ENCODE measurements at regions not wholly inside any gene's neighbourhood (a gene's known extent, or its start where the extent isn't known, plus 50 kb on each side); places are given as distances from the start of the nearest gene placed in this dataset.
"Not testable (repeated sequence)": the region's sequence is repeated elsewhere in the genome, so short reads cannot be mapped to it uniquely, and the experiment has no call there.

DNA sequence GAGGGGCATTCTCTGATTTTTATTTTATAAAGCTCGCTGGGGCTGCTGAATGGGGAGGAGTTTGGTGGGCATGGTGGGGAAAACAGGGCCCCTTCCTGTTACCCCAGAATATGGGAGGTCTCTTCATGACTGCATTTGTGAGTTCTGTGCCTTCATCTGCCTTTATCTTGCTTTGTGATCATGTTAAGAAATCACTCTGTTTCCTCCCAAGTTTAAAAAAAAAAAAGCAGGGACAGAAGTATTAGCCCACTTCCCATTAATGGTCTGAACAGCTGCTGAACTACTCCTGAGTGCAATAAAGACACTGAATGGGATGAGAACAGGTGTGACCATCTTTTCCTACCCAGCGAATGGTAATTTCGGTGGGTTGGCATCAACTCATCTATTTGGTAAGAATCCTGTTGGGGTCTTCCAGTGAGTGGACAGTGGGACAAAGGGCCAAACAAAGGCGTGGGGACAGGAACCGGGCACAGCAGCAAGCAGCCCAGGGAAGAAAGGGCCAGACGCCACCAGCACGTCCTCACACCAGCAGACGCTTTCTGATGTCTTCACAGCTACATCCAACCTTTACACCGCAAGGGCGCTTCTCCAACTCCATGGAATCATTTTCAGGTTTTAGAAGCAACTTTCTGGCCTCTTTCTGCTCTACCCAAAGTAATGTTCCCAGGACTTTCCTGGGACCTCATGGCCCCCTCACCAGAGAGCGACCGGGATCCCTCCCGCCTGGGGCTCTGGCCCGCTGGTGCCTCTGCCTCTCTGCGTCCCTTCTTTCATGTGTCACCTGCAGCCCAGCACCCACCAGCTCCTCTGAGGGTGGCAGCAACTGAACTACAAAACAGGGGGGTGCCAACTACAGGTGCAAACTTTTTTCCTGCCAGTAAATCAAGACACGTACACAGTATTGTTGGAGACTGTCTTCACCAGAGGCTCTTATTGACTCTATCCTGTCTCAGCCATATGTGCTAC, 160.2 kb downstream of the ADSS2 start:
- peaks cover 2% of the 10 kb centered on the region for H3K36me3 Mint-ChIP-seq (ENCODE audit: low read depth)
- peaks cover 14% of the 10 kb centered on the region for H3K4me1 Mint-ChIP-seq
- ChIA-PET CTCF (no interaction called here), POLR2A (no interaction called here)
- no peak overlapping the region for H3K27ac Mint-ChIP-seq
- no peak for DNase-seq
- H3K4me3 Mint-ChIP-seq: no peak overlapping the region
- H3K9me3 Mint-ChIP-seq: peaks cover 9% of the 10 kb centered on the region
- H3K27me3 Mint-ChIP-seq: peaks cover 5% of the 10 kb centered on the region

DNA sequence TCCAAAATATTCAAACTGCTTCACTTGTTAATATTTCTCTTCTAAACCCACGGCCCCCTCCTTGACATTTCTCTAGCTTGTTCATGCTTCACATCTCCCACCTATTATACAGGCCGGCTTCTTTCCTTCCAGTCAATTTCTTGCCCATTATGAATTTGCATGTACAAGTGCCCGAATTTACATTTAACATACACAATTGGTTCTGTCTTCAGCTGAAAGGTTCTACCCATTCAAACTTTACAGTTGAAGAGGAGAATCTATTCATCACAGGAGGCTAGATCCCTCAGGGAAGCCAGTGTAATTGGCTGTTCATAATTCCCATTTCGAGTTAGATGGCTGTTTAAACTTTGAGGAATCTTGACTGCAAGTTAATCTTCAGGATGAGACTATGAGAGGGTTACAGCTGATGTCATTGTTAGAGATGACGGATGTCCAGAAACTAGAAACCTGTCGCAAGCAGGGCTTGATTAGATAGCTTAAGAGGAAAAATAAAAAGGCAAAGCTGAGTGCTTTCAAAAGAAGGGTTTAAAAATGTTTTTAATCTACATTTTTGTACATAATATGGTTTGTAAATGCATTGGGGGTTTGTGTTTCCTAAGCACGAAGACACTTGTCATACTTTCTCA, 157.0 kb downstream of the ADSS2 start:
- Mint-ChIP-seq H3K27me3 (no peaks in the 10 kb centered on the region), H3K4me3 (no peak overlapping the region), H3K27ac (no peak overlapping the region), H3K9me3 (peaks cover under 1% of the 10 kb centered on the region), H3K4me1 (peaks cover 37% of the 10 kb centered on the region), H3K36me3 (ENCODE audit: low read depth) (peaks cover 7% of the 10 kb centered on the region)
- CTCF ChIA-PET: interaction anchor here (0.5 kb wide), 1 partner anchor 1142 kb away, joined by 3 read pairs; no protein-coding TSS in a partner anchor
- DNase-seq: no peak
- POLR2A ChIA-PET: no interaction called here

DNA sequence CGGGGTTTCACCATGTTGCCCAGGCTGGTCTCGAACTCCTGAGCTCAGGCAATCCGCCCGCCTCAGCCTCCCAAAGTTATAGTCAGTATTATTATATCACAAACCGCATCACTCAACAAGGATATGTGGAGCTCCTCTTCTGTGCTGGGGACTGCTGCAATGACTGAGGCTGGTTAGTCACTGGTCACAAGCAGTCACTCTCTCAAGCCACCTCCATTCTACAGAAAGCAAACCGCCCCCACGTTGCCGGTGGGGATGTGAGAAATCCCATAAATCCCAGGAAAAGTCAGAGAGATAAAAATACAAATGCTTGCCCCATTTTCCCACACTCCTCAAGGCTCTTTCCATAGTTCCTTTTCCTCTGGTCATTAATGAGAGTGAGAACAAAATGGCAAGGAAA, 155.7 kb downstream of the ADSS2 start:
- Mint-ChIP-seq H3K4me1 (peaks cover 31% of the 10 kb centered on the region), H3K27me3 (no peaks in the 10 kb centered on the region), H3K36me3 (ENCODE audit: low read depth) (peaks cover 5% of the 10 kb centered on the region), H3K9me3 (no peaks in the 10 kb centered on the region), H3K27ac (no peak overlapping the region), H3K4me3 (no peak overlapping the region)
- ChIA-PET POLR2A (no interaction called here), CTCF (interaction anchor here (0.6 kb wide), 1 partner anchor 593 kb away, joined by 3 read pairs; no protein-coding TSS in a partner anchor)
- DNase-seq: no peak

DNA sequence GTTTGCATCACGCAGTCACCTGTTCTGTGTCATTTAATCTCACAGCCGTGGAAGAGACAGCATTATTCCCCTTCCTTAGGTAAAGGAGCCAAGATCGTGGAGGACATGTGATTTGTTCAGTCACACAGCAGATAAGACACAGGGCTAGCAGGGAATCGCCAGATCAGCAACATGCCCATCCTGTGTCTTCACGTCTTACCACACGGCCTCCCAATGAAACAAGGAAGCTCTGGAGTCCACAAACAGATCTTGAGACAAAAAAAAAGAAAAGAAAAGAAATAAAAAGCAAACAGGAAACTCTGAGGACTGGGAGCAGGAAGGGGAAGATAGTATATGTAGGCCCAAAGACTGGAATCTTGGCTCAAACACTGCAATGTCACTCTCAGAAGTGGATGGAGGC, 155.3 kb downstream of the ADSS2 start:
- Mint-ChIP-seq H3K4me3 (no peak overlapping the region), H3K4me1 (peaks cover 28% of the 10 kb centered on the region), H3K27me3 (no peaks in the 10 kb centered on the region), H3K36me3 (ENCODE audit: low read depth) (peaks cover 5% of the 10 kb centered on the region), H3K9me3 (no peaks in the 10 kb centered on the region), H3K27ac (no peak overlapping the region)
- ChIA-PET POLR2A (no interaction called here), CTCF (interaction anchor here (1.2 kb wide), 1 partner anchor 8 kb away, joined by 3 read pairs; no protein-coding TSS in a partner anchor)
- no peak for DNase-seq

DNA sequence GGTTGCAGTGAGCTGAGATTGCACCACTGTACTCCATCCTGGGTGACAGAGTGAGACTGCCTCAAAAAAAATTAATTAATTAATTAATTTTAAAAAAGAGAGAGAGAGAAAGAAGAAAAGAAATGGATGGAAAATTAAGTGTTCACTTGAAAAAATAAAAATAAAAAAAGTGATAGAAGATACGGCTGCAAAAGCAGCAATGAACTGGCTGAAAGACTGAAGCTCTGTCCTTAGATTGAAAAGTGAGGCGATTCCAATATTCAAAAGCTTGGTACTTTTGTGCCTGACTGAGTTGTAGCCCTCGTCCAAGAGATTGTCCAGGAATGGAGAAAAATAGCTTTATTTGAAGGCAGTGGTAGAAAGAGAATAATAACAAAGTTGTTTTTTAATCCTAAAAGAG, 154.6 kb downstream of the ADSS2 start:
- ChIA-PET POLR2A (no interaction called here), CTCF (interaction anchor here (1.2 to 3.4 kb wide), 2 partner anchors 8 to 12 kb away, joined by 3 to 20 read pairs; no protein-coding TSS in a partner anchor)
- Mint-ChIP-seq H3K9me3 (no peaks in the 10 kb centered on the region), H3K4me3 (no peak overlapping the region), H3K27me3 (no peaks in the 10 kb centered on the region), H3K36me3 (ENCODE audit: low read depth) (peaks cover 5% of the 10 kb centered on the region), H3K4me1 (peaks cover 30% of the 10 kb centered on the region), H3K27ac (no peak overlapping the region)
- no peak for DNase-seq

DNA sequence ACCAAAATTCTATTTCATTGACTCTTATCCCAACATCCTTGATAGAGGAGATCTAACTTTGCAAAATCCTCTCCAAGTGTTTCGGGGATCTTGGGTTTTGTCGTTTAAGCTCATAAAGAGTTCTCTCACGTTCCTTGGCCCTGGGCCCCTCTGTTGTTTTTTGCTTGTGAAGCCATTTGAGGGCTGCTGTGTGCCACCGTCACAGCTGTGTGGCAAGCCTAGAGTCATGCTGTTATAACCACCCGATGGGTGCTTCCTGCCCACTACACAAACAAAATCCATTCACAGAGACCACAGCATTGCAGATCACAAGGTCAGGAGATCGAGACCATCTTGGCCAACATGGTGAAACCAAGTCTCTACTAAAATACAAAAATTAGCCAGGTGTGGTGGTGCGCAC, 154.1 kb downstream of the ADSS2 start:
- H3K27me3 Mint-ChIP-seq: no peaks in the 10 kb centered on the region
- ChIA-PET CTCF (interaction anchor here (1.2 to 3.4 kb wide), 2 partner anchors 9 to 13 kb away, joined by 3 to 20 read pairs; no protein-coding TSS in a partner anchor), POLR2A (no interaction called here)
- H3K4me1 Mint-ChIP-seq: peaks cover 33% of the 10 kb centered on the region
- no peak overlapping the region for H3K4me3 Mint-ChIP-seq
- H3K36me3 Mint-ChIP-seq (ENCODE audit: low read depth): peaks cover 5% of the 10 kb centered on the region
- DNase-seq: no peak
- H3K9me3 Mint-ChIP-seq: no peaks in the 10 kb centered on the region
- no peak overlapping the region for H3K27ac Mint-ChIP-seq

DNA sequence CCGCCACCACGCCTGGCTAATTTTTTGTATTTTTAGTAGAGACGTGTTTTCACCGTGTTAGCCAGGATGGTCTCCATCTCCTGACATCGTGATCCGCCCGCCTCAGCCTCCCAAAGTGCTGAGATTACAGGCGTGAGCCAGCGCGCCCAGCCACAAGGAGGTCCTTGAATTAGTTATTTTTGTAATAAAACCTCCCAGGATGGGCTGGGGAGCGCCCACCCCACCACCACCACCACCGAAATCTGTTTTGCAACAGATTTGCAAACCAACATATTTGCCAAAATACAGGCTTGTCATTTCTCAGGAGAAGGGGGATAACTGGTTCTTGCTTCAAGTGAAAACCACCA, 151.7 kb downstream of the ADSS2 start:
- DNase-seq; H3K36me3 Mint-ChIP-seq (ENCODE audit: low read depth); H3K27me3 Mint-ChIP-seq; H3K9me3 Mint-ChIP-seq: not testable (repeated sequence)
- peaks cover 36% of the 10 kb centered on the region for H3K4me1 Mint-ChIP-seq
- H3K4me3 Mint-ChIP-seq: peak overlapping the region; percentile 67
- peak overlapping the region; percentile 98 for H3K27ac Mint-ChIP-seq
- CTCF ChIA-PET: interaction anchor here (0.6 to 3.4 kb wide), 12 partner anchors 9 to 461 kb away, joined by 3 to 20 read pairs (median 4); a partner anchor contains a TSS
- POLR2A ChIA-PET: interaction anchor here (0.7 kb wide), 1 partner anchor 360 kb away, joined by 3 read pairs; no protein-coding TSS in a partner anchor

DNA sequence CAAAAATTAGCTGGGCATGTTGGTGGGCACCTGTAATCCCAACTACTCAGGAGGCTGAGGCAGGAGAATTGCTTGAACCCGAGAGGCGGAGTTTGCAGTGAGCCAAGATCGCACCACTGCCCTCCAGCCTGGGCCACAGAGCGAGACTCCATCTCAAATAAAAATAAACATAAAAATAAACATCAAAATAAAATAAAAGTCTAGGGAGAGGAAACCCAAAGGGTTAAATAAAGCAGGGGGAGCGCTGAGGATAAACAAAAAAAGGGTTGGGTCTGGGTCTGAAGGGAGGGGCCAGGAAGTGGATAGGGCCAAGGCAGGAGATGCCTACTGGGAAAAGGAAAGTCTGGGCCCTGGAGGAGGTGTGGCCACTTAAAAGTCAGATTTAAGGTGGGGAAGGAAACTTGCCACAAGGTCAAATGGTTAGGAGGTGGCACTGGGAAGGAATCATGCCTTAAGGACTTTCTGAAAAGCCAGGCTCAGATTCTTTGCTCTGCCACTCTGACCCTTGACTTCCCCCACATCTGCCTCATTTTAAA, 150.0 kb downstream of the ADSS2 start:
- peak overlapping the region; percentile 10 for H3K27ac Mint-ChIP-seq
- no peak overlapping the region for H3K4me3 Mint-ChIP-seq
- POLR2A ChIA-PET: no interaction called here
- H3K4me1 Mint-ChIP-seq: peaks cover 35% of the 10 kb centered on the region
- no peaks in the 10 kb centered on the region for H3K27me3 Mint-ChIP-seq
- no peak for DNase-seq
- CTCF ChIA-PET: no interaction called here
- H3K9me3 Mint-ChIP-seq: no peaks in the 10 kb centered on the region
- H3K36me3 Mint-ChIP-seq (ENCODE audit: low read depth): peaks cover 5% of the 10 kb centered on the region

DNA sequence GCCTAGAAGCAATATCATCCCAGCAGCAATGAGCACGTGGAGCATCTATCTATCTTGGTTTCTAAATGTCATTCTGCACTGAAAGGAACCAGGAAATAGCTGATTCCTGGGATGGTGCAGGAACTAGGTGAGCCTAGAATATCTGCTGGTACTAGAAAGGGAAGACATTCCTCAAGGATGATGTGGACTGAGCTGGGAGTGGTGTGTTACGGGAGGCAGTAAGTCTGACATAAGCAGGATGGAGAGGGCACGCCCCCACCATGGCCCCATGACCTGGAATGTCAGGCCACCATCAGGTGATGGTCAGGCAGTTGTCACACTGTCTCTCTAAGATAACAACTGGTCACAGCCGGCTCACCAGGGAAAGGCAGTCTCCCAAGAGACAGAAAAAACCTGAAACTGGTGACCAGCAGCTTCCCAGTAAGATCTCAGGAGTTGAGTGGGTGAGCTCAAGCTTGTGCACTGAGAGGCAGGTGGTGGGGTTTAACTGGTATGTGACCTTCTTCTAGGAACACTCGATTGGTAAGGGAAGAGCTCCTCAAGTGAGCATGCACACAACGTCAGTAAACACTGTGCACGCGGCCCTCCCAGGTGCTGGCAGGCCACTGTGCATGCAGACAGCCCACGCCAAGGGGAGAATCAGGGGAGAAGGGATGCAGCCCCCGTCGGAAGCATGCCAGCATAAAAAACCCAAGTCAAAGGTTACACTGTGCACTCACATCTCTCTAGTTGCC, 148.7 kb downstream of the ADSS2 start:
- peaks cover 9% of the 10 kb centered on the region for H3K36me3 Mint-ChIP-seq (ENCODE audit: low read depth)
- no peak for DNase-seq
- no peak overlapping the region for H3K4me3 Mint-ChIP-seq
- no peak overlapping the region for H3K27ac Mint-ChIP-seq
- POLR2A ChIA-PET: no interaction called here
- H3K9me3 Mint-ChIP-seq: peaks cover 6% of the 10 kb centered on the region
- peaks cover 28% of the 10 kb centered on the region for H3K4me1 Mint-ChIP-seq
- H3K27me3 Mint-ChIP-seq: no peaks in the 10 kb centered on the region
- CTCF ChIA-PET: interaction anchor here (0.5 to 1.4 kb wide), 5 partner anchors 17 to 398 kb away, joined by 3 read pairs; no protein-coding TSS in a partner anchor

DNA sequence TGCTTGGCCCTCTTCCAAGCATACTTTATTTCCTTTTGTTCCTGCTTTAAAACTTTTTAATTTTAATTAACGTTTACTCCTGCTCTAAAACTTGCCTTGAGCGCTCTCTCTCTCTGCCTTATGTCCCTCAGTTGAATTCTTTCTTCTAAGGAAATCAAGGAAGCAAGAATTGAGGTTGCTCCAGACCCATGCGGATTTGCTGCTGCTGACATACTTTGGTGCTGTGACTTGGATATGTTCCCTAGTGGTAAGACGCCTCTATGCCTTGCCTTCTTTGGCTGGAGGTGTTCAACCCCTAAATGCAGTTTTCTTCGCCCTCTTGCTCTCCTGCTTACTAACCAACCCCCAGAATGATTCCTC, 148.1 kb downstream of the ADSS2 start:
- H3K27me3 Mint-ChIP-seq: no peaks in the 10 kb centered on the region
- no peak overlapping the region for H3K4me3 Mint-ChIP-seq
- ChIA-PET POLR2A (no interaction called here), CTCF (interaction anchor here (0.5 to 1.4 kb wide), 4 partner anchors 18 to 398 kb away, joined by 3 read pairs; no protein-coding TSS in a partner anchor)
- no peak for DNase-seq
- no peak overlapping the region for H3K27ac Mint-ChIP-seq
- H3K9me3 Mint-ChIP-seq: peaks cover 9% of the 10 kb centered on the region
- peaks cover 23% of the 10 kb centered on the region for H3K4me1 Mint-ChIP-seq
- H3K36me3 Mint-ChIP-seq (ENCODE audit: low read depth): peaks cover 14% of the 10 kb centered on the region

DNA sequence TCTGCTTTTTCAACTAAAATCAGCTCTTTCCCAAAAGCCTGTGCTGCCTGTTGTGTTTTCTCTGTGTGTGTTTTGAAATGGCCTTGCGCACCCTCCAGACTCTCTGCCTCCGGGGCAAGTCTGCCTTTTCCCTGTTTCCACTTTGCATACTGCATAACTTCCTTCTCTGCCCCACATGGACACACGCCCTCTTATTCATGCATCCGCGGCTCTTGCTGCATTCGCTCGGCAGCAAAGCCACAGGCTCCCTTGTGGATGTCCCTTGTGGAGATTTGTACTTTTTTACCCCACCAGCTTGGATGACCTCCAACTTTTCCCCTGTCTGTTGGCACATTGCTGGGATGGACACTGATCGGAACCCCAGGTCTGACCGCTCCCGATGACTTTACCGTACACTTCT, 147.6 kb downstream of the ADSS2 start:
- no peak overlapping the region for H3K4me3 Mint-ChIP-seq
- no peak overlapping the region for H3K27ac Mint-ChIP-seq
- H3K9me3 Mint-ChIP-seq: peaks cover 9% of the 10 kb centered on the region
- ChIA-PET POLR2A (no interaction called here), CTCF (interaction anchor here (1.4 kb wide), 1 partner anchor 18 kb away, joined by 3 read pairs; no protein-coding TSS in a partner anchor)
- H3K4me1 Mint-ChIP-seq: peaks cover 17% of the 10 kb centered on the region
- no peaks in the 10 kb centered on the region for H3K27me3 Mint-ChIP-seq
- peaks cover 17% of the 10 kb centered on the region for H3K36me3 Mint-ChIP-seq (ENCODE audit: low read depth)
- no peak for DNase-seq

DNA sequence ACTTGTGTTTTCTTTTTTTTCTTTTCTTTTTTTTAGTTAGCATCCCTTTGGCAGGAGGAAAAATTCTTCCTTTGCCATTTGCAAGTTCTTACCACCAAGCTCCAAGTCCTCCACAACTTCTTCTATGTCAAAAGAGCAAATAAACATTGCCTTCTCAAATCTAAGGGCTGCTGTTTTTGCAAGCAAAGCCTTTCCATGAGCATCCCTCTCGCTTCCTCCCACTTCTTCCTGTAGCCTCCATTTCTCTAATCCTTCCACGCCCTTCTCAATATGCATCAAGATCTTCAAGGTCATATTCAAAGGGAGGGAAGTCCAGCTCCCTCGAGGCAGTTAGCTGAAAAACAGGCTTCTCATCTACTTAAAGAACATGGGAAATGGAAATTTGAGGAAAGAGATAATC, 147.1 kb downstream of the ADSS2 start:
- Mint-ChIP-seq H3K36me3 (ENCODE audit: low read depth) (peaks cover 16% of the 10 kb centered on the region), H3K27me3 (no peaks in the 10 kb centered on the region), H3K4me1 (peaks cover 12% of the 10 kb centered on the region), H3K4me3 (no peak overlapping the region), H3K9me3 (peaks cover 14% of the 10 kb centered on the region), H3K27ac (no peak overlapping the region)
- DNase-seq: no peak
- ChIA-PET POLR2A (no interaction called here), CTCF (no interaction called here)
